Epithelial cell of esophagus (primary cell): ENCODE measurements at regions not wholly inside any gene's neighbourhood (a gene's known extent, or its start where the extent isn't known, plus 50 kb on each side); places are given as distances from the start of the nearest gene placed in this dataset.

Experiments
- DNase-seq: peaks from one replicate; pipeline ENCODE4 v3.0.0; 2010; ENCODE audit warnings: low read depth
- H3K4me3 ChIP-seq: 2 replicates; pipeline ENCODE4 v1.5.1; 2011; ENCODE audit warnings: mild to moderate bottlenecking, low read length, control low read depth
- TF ChIP-seq, protein P1 (sequence below): IDR thresholded peaks from 2 replicates; pipeline ENCODE4 v1.5.1; 2011; ENCODE audit warnings: low read depth, mild to moderate bottlenecking, low read length, control low read depth, inconsistent platforms; ENCODE audit not compliant: insufficient read depth; ENCODE audit errors: missing control alignments

DNA sequence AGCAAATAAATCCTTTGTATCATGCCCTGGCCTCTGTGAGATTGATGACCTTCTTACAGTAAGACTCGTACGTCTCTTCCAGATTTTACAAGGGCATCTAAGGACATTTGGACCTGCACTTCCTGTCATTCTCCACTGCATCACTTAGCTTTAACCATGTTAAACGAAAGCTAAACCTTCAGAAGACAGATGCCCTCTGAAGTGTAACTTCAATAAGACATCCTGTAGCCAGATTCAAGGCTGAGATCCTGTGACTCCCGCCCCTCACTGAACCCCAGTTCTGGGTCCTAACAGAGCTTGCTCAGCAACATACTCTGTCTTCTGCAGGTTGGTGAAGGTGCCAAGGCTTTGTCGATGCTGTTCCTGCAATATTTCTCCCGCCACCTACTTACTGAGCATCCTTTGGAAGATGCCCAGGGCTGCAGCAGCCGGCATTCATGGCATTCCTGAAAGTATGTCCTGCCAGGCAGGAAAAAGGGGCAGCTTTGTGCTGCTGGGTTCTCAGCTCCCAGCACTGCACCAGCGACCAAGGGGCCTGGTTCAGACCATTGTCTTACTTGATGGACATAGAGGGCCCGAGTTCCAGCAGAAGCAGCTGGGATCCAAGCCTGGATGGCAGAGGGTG lies 131.1 kb downstream of the AXIN2 start:
- no peak for DNase-seq
- TF ChIP-seq, protein P1, sequence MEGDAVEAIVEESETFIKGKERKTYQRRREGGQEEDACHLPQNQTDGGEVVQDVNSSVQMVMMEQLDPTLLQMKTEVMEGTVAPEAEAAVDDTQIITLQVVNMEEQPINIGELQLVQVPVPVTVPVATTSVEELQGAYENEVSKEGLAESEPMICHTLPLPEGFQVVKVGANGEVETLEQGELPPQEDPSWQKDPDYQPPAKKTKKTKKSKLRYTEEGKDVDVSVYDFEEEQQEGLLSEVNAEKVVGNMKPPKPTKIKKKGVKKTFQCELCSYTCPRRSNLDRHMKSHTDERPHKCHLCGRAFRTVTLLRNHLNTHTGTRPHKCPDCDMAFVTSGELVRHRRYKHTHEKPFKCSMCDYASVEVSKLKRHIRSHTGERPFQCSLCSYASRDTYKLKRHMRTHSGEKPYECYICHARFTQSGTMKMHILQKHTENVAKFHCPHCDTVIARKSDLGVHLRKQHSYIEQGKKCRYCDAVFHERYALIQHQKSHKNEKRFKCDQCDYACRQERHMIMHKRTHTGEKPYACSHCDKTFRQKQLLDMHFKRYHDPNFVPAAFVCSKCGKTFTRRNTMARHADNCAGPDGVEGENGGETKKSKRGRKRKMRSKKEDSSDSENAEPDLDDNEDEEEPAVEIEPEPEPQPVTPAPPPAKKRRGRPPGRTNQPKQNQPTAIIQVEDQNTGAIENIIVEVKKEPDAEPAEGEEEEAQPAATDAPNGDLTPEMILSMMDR = no peak

DNA sequence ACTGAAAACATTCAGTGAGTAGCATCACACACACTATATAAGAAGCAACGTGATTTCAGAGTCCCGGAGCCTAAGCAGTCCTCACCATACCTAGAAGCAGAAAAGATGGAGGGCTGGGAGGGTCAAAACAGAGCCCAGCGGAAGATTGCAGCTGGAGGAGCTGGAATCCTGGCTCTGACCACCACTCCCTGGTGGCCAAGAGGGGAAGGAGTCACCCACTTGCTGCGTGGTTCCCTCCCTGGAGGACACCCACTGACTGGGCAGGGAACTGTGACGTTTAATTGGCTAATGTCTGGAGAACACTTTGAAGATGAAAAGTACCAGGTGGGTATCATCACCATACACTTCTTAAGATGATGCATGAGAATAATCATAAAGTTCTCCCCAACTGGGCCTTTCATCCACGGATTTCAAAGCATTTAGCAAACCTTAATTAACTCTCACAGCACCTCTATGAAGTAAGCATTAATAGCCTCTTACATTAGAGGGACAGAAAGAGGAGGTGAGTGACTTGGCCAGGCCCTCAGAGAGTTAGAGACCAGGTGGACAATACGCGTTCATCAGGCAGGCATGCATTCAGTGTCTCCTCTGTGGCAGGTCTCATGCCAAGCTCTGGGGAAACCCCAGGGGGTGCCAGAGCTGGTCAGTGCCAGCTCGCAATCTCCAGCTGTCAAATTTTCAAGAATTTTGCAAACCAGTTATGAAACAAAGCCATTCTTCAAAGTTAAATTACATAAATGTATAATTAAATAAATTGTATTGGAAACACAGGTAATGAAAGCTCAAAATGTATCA lies 137.9 kb downstream of the AXIN2 start:
- H3K4me3 ChIP-seq = no peak overlapping the region
- no peak for DNase-seq
- TF ChIP-seq, protein P1 = no peak

More for the DNA sequence above, 131.1 kb downstream of the AXIN2 start:
- no peak overlapping the region for H3K4me3 ChIP-seq

DNA sequence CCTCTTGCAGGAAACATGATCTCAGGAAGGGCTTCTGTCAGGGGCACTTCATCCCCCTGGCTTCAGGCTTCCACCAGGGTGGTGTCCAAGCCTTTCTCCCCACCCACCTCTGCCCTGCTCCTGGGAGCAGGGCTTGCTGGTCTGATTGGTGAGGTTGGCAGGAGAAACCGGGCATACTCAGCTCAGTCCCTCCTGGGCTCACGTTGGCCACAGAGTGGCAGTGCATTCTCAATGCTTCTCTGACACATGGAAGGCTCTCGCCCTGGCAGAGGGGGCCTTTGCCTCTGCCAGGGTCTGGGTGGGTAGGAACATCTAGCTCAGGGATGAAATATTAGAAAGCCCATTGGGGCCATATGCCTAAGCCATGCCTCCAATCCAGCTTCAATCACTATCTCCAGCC lies 142.8 kb downstream of the AXIN2 start:
- TF ChIP-seq, protein P1 = no peak
- DNase-seq = no peak
- H3K4me3 ChIP-seq = no peak overlapping the region

DNA sequence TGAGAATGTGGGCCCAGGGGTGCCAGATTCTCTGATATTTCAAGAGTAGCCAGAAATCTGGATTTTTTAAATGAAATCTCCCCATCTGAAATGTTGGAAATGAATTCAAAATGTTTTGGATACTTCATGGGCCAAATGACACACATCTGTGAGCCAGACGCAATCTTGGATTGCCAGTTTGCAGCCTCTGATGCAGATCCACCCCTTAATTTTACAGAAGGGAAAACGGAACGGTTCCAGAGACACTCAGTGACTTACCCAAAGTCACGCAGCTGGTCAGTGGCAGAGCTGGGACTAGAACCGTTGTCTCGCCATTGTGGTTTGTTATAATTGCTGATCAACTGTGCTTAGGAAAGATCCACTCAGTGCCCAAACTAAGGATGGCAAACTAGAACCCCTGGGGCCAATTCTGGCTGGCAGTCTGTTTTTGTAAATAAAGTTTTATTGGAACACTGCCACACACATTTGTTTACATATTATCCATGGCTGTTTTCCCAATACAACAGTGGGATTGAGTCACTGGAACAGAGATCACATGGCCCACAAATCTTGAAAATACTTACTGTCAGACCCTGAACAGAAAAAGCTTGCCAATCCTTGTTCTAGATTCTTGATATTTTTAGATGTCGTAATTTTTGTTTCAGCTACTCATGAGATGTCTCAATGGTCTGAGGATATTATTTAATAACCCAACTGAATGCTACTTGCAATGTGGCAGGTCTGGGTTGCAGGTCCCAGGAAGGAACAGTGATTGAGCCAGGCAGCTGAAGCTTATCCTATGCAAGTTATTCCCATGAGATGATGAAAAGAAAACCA lies 143.8 kb downstream of the AXIN2 start:
- TF ChIP-seq, protein P1 = no peak
- no peak for DNase-seq
- H3K4me3 ChIP-seq = no peak overlapping the region

DNA sequence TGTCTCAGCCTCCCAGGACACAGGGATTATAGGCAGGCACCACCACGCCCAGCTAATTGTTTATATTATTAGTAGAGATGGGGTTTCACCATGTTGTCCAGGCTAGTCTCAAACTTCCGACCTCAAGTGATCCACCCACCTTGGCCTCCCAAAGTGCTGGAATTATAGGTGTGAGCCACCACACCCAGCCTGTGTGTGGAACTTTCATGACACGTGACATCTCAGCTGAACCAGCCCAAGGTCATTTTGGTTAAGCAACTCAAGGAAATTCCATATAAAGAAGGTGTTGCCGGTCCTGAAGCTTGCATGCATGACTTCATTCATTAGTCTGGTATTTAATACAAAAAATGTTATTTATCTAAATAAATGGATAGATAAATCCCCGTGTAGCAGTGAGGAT lies 145.5 kb downstream of the AXIN2 start:
- TF ChIP-seq, protein P1 = no peak
- no peak overlapping the region for H3K4me3 ChIP-seq
- no peak for DNase-seq

DNA sequence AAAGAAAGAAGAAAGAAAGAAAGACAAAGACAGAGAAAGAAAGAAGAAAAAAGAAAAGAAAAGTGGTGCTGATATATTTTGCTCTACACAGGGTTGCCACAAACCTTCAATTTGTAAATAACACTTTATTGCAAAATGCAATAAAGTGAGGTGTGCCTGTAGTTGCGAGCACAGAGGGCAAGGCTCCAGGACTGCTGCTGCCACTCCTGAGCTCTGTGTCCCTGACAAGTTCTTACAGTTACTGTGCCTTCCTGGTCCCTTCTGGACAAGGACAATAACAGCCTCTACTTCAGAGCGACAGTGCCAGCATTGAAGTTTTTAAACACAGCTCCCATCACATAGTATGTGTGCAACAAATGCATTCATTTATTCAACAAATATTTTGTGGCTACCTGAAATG lies 148.1 kb downstream of the AXIN2 start:
- TF ChIP-seq, protein P1 = no peak
- H3K4me3 ChIP-seq = no peak overlapping the region
- DNase-seq = no peak
